GM23338 (cell line): ENCODE measurements at regions not wholly inside any gene's neighbourhood (a gene's known extent, or its start where the extent isn't known, plus 50 kb on each side); places are given as distances from the start of the nearest gene placed in this dataset.

Source experiments
- CREB1 ChIP-seq: fragments of 250-450 bp; sonication (Bioruptor Pico); IDR thresholded peaks from 2 replicates; pipeline ENCODE4 v1.5.0; 2020; ENCODE audit warnings: low read depth, mild to moderate bottlenecking, moderate library complexity
- CTCF ChIP-seq, 2 experiments: fragments of 200-600 bp in 1 of 2; sonication (generic) in 1 of 2; conservative IDR thresholded peaks; 2 replicates each; pipeline versions ENCODE4 v1.5.1 to v1.6.1; 2016 to 2017; ENCODE audit warnings: antibody characterized with exemption in 2 of 2, low read depth in 2 of 2, mild to moderate bottlenecking in 2 of 2, moderate library complexity in 1 of 2
- EZH2 ChIP-seq: fragments of 200-600 bp; sonication (generic); IDR thresholded peaks from one replicate; pipeline ENCODE4 v1.8.0; 2017; ENCODE audit warnings: antibody characterized with exemption, mild to moderate bottlenecking, low read depth; ENCODE audit not compliant: unreplicated experiment
- EZH2phosphoT487 ChIP-seq: fragments of 200-600 bp; sonication (generic); IDR thresholded peaks from one replicate; pipeline ENCODE4 v1.8.1; 2018; ENCODE audit warnings: antibody characterized with exemption; ENCODE audit not compliant: unreplicated experiment
- POLR2AphosphoS5 ChIP-seq: IDR thresholded peaks from 2 replicates; pipeline ENCODE4 v1.6.1; 2016; ENCODE audit warnings: antibody characterized with exemption, low read depth
- ZNF114 ChIP-seq: fragments of 250-450 bp; sonication (Bioruptor Pico); IDR thresholded peaks from 2 replicates; pipeline ENCODE4 v1.5.0; 2020; ENCODE audit warnings: mild to moderate bottlenecking, moderate library complexity
- ZNF462 ChIP-seq: fragments of 250-450 bp; sonication (Bioruptor Pico); IDR thresholded peaks from 2 replicates; pipeline ENCODE4 v1.5.0; 2020; ENCODE audit warnings: mild to moderate bottlenecking, moderate library complexity
- TF ChIP-seq, protein P1 (sequence below): IDR thresholded peaks from one replicate; pipeline ENCODE4 v1.6.1; 2018; ENCODE audit warnings: antibody characterized with exemption; ENCODE audit not compliant: unreplicated experiment
- TF ChIP-seq, protein P2 (sequence below): IDR thresholded peaks from 2 replicates; pipeline ENCODE4 v1.6.1; 2016; ENCODE audit warnings: antibody characterized with exemption

DNA sequence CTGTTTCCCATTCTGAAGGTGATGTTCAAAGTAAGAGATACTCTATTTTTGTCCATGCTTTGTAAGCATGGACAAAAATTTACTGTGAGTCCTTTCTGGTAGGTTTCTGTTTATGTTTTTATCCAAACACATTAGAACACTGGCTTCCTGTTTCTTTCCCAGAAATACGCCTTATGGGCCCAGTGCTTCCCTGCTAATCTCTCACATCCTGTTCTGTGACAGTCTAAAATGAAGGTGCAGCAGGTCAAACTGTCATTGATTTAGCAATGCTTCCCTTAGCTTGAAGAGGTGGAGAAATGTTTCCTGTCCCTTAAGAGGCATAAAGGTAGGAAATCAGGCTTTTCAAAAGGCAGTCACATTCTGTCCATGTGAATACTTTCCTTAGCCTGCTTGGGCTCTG is 305.6 kb downstream of the RPS29 start:
- TF ChIP-seq CTCF (conservative IDR thresholded peaks at IDR 0.05; ENCODE audit: low read depth in 2 of 2) (no peak), POLR2AphosphoS5 (no peak), ZNF114 (CRISPR knock-in tag) (no peak), EZH2 (no peak), EZH2phosphoT487 (no peak), CREB1 (no peak), ZNF462 (CRISPR knock-in tag) (no peak)
- TF ChIP-seq, protein P1, sequence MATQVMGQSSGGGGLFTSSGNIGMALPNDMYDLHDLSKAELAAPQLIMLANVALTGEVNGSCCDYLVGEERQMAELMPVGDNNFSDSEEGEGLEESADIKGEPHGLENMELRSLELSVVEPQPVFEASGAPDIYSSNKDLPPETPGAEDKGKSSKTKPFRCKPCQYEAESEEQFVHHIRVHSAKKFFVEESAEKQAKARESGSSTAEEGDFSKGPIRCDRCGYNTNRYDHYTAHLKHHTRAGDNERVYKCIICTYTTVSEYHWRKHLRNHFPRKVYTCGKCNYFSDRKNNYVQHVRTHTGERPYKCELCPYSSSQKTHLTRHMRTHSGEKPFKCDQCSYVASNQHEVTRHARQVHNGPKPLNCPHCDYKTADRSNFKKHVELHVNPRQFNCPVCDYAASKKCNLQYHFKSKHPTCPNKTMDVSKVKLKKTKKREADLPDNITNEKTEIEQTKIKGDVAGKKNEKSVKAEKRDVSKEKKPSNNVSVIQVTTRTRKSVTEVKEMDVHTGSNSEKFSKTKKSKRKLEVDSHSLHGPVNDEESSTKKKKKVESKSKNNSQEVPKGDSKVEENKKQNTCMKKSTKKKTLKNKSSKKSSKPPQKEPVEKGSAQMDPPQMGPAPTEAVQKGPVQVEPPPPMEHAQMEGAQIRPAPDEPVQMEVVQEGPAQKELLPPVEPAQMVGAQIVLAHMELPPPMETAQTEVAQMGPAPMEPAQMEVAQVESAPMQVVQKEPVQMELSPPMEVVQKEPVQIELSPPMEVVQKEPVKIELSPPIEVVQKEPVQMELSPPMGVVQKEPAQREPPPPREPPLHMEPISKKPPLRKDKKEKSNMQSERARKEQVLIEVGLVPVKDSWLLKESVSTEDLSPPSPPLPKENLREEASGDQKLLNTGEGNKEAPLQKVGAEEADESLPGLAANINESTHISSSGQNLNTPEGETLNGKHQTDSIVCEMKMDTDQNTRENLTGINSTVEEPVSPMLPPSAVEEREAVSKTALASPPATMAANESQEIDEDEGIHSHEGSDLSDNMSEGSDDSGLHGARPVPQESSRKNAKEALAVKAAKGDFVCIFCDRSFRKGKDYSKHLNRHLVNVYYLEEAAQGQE: no peak
- TF ChIP-seq, protein P2, sequence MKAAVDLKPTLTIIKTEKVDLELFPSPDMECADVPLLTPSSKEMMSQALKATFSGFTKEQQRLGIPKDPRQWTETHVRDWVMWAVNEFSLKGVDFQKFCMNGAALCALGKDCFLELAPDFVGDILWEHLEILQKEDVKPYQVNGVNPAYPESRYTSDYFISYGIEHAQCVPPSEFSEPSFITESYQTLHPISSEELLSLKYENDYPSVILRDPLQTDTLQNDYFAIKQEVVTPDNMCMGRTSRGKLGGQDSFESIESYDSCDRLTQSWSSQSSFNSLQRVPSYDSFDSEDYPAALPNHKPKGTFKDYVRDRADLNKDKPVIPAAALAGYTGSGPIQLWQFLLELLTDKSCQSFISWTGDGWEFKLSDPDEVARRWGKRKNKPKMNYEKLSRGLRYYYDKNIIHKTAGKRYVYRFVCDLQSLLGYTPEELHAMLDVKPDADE: no peak
